HPDE6-E6E7 (cell line): ENCODE measurements at regions not wholly inside any gene's neighbourhood (a gene's known extent, or its start where the extent isn't known, plus 50 kb on each side); places are given as distances from the start of the nearest gene placed in this dataset.

Source experiments
- DNase-seq: peaks from one replicate; pipeline ENCODE4 v3.0.0; 2011; ENCODE audit warnings: missing footprints; ENCODE audit errors: extremely low spot score

GRCh38 chr1:118346936-118347335, 161.9 kb upstream of the SPAG17 start:
- DNase-seq = no peak

GRCh38 chr1:118340928-118341910, 156.2 kb upstream of the SPAG17 start:
- DNase-seq = no peak

- DNase-seq = no peak
These were observed 154.5 kb upstream of the SPAG17 start for GRCh38 chr1:118339400-118340124.

GRCh38 chr1:118338936-118339335, 153.9 kb upstream of the SPAG17 start:
- DNase-seq = no peak

GRCh38 chr1:118337346-118337745, 152.3 kb upstream of the SPAG17 start:
- no peak for DNase-seq

- no peak for DNase-seq
These were observed 150.3 kb upstream of the SPAG17 start for GRCh38 chr1:118335331-118335732.

- DNase-seq = no peak
These were observed 149.5 kb upstream of the SPAG17 start for GRCh38 chr1:118334506-118334905.

GRCh38 chr1:118333601-118334210, 148.7 kb upstream of the SPAG17 start:
- DNase-seq = no peak

- DNase-seq = no peak
These were observed 142.1 kb upstream of the SPAG17 start for GRCh38 chr1:118326960-118327629.

- no peak for DNase-seq
These were observed 140.7 kb upstream of the SPAG17 start for GRCh38 chr1:118325550-118326225.

GRCh38 chr1:118323246-118323645, 138.2 kb upstream of the SPAG17 start:
- DNase-seq = no peak

GRCh38 chr1:118322331-118322730, 137.3 kb upstream of the SPAG17 start:
- no peak for DNase-seq

GRCh38 chr1:118321840-118322239, 136.8 kb upstream of the SPAG17 start:
- DNase-seq = no peak

GRCh38 chr1:118317842-118318614, 133.0 kb upstream of the SPAG17 start:
- DNase-seq = no peak

- DNase-seq = no peak
These were observed 121.8 kb upstream of the SPAG17 start for GRCh38 chr1:118306851-118307250.

- no peak for DNase-seq
These were observed 119.8 kb upstream of the SPAG17 start for GRCh38 chr1:118304722-118305359.

- DNase-seq = no peak
These were observed 118.5 kb upstream of the SPAG17 start for GRCh38 chr1:118303534-118303933.

- DNase-seq = no peak
These were observed 118.0 kb upstream of the SPAG17 start for GRCh38 chr1:118303064-118303463.

GRCh38 chr1:118302145-118302544, 117.1 kb upstream of the SPAG17 start:
- no peak for DNase-seq

GRCh38 chr1:118300808-118301207, 115.8 kb upstream of the SPAG17 start:
- DNase-seq = no peak
